Epidermal melanocyte (primary cell): ENCODE measurements at regions not wholly inside any gene's neighbourhood (a gene's known extent, or its start where the extent isn't known, plus 50 kb on each side); places are given as distances from the start of the nearest gene placed in this dataset.

Experiments
- DNase-seq: peaks from one replicate; pipeline ENCODE4 v3.0.0; 2011; ENCODE audit warnings: low spot score; ENCODE audit not compliant: insufficient read length

DNA sequence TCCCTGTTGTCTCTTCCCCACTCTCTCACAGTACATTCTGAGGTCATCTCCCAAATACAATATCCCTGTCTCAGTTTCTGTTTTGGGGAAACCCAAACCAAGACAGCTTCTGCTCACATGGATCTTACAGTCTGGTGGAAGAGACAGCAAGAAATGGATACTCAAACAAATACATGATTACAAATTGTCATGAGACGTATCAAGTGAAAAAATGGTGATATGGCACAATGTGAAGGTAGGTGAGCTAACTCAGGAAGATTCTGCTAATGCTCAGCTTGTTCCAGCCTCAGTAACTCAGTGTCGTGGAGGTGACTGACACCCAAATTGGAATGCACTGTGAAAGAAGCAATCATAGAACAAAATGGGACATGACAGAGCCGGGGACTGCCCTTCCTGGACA lies 68.3 kb downstream of the CHST1 start:
- no peak for DNase-seq

DNA sequence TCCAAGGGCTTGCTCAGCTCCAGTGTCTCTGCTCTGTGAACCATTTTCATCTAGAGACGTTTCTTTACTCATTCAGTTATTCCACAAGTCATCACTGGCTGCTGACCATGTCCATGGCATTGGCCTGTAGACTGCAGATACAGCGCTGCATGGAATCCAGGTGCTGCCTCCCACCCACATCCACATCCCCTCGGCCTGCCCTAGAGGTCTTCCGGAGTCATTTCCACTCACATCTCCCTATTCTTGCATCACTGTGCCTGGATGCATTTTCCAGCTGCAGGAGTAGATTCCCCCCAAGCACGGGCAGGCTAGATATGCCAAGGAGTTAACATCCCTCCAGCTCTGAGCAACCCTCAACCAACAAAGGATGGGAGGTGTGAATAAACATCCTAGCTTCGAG lies 68.9 kb downstream of the CHST1 start:
- no peak for DNase-seq

DNA sequence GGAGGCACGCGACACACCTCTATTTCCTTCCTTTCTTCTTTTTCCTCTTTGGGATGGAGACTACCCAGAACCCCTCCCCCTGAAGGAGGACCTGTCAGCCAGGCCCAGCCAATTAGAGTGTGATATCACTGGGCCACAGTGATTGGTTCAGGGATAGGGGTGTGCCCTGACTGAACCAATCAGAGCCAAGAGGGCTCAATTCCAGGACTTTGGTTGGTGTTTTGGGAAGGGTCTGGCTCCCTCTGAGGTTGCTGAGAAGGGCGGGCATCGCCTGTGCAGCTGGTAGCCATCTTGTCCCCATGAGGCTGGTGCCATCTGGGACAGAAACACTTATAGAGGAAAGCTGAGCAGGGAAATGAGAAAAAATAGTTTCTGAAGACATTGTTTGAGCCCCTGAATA lies 71.4 kb downstream of the CHST1 start:
- no peak for DNase-seq

DNA sequence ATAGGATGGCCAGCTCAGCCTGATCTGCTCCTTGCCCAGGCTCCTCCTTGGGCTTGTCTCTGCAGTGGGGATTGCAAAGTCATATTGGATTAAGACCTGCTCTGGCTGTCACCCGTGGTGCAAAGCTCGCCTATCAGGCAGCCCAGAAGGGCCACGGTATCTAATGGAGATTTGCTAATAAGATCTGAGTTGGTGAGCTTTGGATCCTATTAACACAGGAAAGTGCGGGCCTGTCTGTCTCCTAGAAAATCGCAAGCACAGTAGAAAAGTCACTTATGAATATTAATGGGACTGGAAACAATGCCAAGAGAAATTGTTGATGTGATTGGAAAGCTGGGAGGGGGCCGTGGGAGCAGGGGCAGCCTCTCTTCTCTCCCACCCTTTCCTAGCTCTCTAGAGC lies 72.8 kb downstream of the CHST1 start:
- no peak for DNase-seq

DNA sequence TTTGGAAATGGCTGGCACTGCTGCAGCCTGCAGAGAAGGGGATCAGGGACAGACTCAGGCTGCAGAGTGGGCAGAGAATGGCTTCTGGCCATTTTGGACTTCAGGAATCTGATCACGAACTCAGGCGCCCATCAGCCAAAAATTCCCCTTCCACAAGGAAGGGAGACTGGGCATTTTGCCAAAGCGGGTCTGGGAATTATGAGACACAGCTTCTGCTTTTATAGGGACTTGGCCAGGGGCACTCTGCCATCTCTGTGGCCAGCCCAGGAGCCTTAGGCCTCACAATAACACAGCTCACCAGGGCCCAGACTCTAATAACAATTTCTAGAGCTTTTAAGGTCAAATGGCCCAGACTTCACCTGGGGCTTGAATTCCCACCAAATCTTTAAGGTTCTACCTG lies 74.7 kb downstream of the CHST1 start:
- DNase-seq: no peak

DNA sequence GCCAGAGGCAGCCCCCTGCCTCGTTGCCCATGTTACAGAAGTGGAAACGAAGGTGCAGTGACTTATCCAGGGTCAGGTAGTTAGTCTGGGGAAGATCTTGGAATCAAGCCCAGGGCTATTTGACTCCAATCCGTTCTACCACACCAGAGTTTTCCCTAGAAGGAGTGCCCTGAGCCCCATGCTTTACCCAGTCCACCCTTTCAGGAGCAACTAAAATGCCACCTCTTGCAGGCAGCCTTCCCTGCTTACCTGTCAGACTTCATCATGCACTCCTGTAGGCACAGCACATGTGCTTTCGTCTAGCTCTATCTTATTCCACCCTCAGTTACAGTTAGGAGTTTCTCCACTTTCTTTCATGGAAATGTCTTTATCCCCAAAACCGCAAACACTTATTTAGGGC lies 80.2 kb downstream of the CHST1 start:
- no peak for DNase-seq

DNA sequence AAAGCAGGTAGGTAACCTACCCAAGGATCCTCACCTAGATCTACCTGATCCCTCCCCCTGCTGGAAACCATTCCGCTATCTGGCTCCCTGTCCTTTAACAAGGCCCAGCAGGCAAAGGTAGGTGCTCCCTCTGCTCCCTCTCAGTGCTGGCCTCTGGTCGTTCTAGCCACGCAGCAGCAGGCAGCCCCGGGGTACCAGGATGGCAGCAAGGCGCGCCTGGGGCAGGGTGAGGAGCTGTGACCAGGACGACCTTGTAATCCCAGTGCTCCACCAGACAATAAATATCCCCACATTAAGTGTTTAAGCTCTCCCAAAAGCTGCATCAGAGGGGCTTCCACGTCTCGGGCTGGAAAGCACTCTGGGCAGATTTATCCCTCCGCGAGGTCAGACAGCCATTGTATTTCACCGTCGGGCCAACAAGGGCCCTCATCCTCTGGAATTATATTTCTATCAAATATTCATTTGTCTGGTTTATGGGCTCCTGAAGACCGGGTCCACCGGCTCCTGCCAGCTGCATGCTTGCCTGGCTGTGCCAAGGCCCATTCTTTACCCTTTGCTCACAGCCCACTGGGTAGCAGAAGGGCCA lies 81.3 kb downstream of the CHST1 start:
- DNase-seq: no peak

DNA sequence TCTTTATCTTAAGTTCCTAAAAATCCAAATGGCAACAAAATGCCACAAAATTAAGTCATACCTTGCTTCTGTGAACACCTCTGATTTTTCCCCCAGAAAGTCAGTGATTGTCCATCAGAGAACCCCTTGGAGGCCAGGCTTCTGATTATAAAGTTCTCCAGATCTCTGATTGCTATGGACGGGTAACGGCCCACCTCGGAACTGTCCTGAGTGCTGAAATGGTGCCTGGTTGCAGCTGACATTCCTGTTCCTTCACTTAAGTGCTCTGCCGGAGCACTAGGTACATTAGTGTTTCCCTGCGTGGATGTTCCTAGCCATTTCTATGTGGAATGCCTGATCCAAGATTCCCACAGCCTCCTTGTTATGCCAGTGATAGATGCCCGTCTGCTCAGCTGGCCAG lies 85.0 kb downstream of the CHST1 start:
- DNase-seq: peak; percentile 23

DNA sequence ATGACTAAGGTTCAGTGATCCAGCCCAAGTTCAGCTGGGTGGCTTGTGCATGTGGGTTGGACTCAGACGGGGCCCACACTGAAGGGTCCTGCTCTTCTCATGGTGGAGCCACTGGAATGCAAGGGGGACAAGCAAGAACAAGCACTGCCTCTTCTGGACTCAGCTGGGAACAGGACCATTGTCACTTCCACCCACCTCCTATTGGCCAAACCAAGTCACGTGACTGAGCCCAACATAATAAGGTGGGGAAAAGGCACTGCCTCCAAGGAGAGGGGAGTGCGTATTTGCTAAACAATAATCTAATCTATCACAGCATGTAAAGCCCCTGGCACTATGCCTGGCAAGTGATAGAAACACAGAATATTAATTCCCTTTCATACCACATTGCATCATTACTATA lies 87.1 kb downstream of the CHST1 start:
- DNase-seq: no peak

DNA sequence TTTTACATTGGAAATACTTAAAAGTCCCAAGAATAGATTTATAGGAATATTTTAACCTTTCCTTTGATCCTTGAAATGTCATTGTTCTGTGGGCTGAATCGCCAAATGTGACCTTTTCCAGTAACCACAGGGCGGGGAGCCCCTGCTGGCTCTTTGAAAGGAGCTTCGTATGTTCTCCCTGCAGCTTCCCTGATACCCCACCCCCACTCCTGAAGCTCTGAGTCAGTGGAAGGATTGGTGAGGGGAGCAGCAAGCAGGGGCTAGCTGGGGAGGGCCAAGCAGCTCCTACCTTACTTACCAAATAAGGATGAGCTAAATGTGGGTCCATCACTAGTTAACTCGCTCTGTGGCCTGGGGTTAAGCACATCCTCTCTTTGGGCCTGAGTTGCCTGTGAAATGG lies 87.7 kb downstream of the CHST1 start:
- DNase-seq: no peak

DNA sequence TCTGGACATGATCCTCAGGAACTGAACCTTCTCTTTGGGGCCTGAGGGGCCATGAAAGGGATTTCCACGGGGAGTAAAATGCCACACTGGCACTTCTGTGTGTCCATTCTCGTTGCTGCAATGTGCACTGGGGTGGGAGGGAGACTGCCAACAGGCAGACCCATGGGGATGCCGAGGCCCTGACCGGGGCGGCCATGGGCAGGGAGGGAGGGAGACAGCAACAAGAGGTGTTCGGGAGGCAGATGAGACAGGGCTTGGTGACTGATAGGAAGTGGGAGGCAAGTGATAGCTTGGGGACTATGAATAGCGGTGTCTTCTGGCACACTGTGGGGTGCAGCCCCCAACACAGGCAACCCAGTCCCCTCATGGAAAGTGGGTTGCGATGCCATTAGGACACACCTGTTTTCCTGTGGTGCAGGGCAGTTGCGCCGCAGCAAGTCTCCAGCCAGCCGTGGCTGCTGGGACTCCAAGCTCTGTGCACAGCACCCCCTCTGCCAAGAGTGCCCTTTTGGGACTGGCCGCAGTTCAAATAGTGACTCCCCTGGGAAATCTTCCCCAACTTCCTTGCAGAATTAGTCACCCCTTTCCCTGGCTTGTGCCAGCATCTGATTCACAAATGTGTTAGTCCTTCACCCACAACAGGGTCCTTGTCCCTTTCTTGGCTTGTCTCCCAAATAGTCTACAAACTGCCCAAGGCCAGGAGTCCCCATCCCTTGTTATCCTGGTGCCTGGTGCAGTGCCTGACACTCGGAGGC lies 88.8 kb downstream of the CHST1 start:
- no peak for DNase-seq

DNA sequence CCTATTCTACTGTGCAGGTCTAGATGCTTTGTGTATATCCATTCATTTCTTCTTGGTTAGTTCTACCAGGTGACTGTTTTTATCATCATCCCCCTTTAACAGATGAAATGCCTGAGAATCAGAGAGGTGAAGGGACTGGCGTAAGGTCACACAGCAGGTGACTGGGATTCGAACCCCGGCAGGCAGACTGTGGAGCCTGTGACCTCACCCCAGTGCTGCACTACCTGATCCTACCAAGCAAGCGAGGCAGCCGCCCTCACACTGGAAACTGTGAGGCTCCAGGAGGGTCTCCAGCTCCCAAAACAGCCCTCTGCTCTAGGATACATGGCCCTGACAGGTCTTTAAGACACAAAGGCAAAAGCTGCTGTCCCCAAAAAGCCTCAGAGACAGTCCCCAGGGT lies 91.7 kb downstream of the CHST1 start:
- no peak for DNase-seq

DNA sequence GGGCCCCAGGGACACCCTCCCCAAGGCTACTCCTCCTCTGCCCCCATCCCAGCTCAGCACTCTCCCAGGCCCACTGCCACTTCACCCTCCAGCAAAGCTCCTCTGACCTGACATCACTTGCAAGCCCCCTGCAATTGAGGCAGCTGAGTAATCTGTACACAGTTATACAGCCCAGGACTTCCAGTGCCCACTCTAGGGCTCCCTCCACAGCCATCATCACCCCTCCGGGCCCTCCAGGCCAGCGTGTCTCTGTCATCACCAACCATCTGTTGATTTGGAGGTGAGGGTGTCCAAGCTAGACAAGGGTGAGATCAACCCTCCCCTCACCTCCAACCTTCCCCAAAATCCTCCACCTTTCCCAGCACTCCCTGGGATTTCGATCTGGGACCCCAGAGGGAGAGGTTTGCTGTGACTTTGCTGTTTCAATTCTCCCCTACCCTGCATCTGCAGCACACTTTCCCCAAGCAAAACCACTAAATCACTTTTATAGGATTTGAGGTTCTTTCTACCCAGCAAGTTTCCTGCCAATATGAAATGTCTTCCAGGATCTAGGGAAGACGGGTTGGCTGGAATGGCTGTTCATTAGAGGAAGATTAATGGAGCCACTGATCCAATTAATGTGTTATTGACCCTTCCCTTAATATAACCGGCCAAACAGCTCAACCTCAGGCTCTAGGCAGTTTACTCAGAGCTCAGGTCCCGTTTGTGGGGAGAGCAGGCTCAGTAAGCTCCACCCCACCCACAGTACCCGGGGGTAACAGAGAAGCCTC lies 92.9 kb downstream of the CHST1 start:
- DNase-seq: no peak

DNA sequence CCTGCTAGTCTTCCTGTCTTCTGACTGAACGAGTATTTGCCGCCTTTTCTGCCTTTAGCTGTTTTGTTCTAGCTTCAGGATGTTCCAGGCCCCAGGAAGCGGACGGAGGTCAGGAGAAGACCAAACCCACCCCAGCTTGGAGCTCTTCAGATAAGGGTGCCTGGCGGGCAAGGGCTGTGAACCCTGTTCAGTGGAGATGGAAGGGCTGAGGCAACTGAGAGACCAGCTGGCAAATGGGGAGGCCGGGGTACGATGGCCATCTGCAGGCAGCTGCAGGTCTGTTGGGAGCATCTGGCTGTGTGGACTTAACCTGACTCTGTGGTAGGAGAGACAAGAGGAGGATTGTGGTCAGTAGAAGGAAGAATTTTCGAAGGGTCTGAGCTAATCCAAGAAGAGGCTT lies 95.6 kb downstream of the CHST1 start:
- DNase-seq: no peak

DNA sequence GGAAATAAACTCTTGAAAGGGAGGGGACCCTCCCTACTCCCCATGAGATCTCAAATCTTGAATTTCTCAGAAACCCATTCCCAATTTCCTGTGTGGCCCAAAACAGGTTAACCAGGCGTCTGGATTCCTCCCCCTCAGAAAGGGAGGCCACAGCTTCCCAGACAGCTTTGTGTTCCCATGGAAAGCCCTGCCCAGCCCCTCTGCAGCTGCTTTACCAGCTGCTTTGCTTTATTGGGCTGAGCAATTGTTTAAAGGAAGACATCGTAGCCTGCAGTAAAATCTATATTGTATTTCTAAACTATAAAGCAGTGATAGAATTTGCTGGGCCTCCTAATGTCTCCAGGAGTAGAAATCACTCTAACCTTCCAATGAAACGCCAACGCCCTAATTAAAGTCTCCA lies 97.4 kb downstream of the CHST1 start:
- DNase-seq: no peak

DNA sequence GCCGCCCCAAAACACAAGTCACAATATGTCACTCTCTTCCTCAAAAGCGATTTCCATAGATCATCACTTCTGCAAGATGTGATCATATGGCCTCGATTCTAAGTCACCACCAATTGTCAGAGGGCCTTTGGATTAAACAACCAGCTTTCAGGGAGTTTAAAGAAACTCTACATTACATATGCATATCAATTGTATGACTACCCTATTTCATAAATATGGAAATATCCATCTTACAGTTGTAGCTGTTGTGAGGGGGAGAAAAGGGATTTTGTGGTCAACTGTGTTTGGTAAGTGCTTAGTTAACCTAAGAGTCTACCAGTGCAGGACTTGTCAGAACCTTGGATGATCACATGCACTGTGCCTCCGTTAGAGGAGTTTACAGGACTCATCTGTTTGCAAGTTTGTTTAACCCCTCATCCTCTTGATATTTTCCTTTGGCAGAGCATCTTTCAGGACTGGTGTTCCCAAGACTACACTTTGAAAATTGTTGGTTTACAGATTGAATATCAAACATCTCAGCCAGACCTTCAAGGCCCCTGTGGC lies 99.9 kb downstream of the CHST1 start:
- no peak for DNase-seq

DNA sequence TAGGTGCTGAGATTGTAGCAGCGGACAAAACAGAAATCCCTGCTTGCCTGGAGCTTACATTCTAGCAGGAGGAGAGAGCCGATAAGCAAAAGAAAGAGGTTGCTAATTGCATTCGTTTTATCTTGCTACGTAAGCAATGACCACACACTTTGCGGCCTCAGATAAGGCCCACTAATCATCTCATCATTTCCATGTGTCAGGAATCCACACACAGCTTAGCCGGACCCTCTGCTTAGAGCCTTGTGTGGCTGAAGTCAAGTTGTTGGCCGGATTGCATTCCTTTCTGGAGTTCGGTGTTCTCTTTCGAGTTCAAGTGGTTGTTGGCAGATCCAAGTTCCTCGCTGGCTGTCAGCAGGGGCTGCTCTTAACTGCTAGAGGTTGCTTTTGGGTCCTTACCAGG lies 101.6 kb downstream of the CHST1 start:
- DNase-seq: no peak

DNA sequence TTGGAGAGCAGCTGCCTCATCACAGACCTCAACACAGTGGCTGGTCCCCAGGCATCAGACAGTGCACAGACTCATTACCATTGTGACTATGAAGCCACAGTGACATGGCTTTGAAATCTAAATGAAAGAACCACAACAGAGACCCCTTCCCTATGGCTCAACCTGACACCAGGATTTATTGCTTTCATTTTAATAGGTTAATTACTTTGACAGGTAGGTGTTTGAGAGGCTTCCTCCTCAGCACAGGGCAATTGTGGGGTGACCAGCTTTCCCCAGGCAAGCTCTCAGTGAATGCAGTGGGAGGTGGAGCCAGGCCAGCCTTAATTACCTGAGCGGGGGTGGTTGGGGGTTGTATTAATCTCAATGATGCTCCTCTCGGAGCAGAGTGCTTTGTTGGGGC lies 102.3 kb downstream of the CHST1 start:
- DNase-seq: no peak

DNA sequence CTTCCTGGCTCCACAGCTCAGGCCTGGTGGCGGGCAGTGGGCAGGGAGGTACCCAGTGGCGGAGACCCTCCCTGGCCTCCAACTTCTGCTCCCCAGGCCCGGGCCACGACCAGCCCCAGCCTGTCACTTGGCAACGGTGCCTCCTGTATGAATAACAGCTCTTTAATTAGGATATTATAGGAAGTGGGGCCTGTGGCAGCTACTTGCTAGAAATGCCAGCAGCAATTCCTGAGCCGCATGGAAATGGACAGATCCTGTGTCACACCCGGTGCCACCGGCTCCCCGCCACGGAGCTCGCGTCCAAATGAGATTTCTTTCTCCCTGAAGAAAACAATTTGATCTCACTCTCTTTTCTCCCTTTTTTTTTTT lies 104.5 kb downstream of the CHST1 start:
- no peak for DNase-seq

DNA sequence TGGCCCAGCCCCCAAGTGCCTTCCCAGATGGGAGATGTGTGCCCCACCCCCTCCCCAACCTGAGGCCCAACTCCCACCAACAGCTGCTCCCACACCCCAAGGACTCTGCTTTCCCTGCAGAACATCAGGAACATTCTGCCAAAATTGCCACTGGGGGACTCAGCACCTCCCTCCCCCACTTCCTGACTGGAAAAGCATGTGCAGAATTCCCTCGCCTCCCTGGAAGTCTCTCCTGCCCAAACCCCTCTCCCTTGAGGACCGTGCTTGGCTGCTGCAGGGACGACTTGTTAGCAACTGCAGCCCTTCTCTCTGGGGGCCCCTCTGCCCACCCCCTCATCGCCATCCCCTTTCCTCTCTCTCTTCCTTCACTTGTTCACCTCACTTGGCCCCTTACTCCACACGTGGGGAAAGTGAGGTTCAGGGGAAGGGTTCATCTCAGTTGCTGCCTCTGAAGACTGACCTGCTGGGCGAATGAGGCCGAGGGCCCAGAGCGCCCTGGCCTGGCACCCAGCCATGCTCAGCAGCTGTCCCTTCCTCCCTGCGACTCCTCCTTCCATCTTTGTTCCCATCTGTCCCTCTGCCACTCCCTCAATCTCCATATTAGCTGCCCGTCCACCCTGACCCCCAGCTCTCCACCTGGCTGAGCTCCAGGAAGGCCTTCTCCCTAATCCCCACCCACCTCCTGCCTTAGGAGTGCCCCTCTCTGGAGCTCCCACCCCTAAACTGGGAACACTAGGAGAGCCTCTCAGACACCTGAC lies 105.1 kb downstream of the CHST1 start:
- no peak for DNase-seq

DNA sequence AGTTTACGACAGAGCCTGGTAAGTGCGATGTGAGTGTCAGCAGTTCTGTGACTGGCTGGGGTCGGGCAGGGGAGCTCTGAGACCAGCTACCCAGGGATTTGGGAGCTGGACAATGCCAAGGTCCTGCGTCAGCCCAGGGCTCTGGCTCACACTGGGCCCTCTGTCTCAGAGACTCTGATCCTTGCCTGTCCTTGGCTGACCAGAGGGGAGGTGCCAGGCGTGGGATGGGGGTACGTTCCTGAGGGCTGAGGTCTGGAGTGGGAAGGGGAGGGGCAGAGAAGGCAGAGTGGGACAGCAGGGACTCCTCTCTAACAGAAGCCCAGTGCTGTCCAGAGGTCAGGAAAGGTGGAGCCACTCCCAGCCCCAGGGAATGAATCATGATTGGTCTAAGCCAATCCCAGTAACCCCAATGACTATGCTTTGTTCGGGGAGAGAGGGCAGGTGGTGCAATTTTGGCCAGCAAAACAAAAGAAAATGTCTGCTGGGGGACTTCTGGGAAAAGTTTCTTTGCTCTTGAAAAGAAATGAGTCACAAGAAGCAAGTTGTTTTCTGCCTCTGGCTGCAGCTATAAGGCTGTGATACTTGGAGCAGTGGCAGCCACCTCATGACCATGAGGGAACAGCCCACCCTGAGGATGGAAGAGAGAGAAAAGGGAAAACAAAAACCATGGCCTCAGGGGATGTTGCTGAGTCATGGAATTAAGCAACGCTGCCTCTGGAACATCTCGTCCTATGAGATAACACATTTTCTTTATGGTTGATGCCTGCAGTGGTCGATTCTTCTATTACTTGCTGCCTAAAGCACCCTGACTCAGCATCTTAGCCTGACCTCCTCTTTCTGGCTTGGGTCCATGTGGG lies 108.3 kb downstream of the CHST1 start:
- DNase-seq: no peak
